GM23338 (cell line): ENCODE measurements at regions not wholly inside any gene's neighbourhood (a gene's known extent, or its start where the extent isn't known, plus 50 kb on each side); places are given as distances from the start of the nearest gene placed in this dataset.

Experiments used
- CREB1 ChIP-seq: fragments of 250-450 bp; sonication (Bioruptor Pico); IDR thresholded peaks from 2 replicates; pipeline ENCODE4 v1.5.0; 2020; ENCODE audit warnings: low read depth, mild to moderate bottlenecking, moderate library complexity
- EZH2 ChIP-seq: fragments of 200-600 bp; sonication (generic); IDR thresholded peaks from one replicate; pipeline ENCODE4 v1.8.0; 2017; ENCODE audit warnings: antibody characterized with exemption, mild to moderate bottlenecking, low read depth; ENCODE audit not compliant: unreplicated experiment
- EZH2phosphoT487 ChIP-seq: fragments of 200-600 bp; sonication (generic); IDR thresholded peaks from one replicate; pipeline ENCODE4 v1.8.1; 2018; ENCODE audit warnings: antibody characterized with exemption; ENCODE audit not compliant: unreplicated experiment
- POLR2AphosphoS5 ChIP-seq: IDR thresholded peaks from 2 replicates; pipeline ENCODE4 v1.6.1; 2016; ENCODE audit warnings: antibody characterized with exemption, low read depth
- STAT1 ChIP-seq: IDR thresholded peaks from one replicate; pipeline ENCODE4 v1.6.1; 2016; ENCODE audit warnings: antibody characterized with exemption; ENCODE audit not compliant: unreplicated experiment
- TF ChIP-seq, protein P1 (sequence below), 2 experiments: fragments of 200-600 bp in 1 of 2; sonication (generic) in 1 of 2; conservative IDR thresholded peaks; 2 replicates each; pipeline versions ENCODE4 v1.5.1 to v1.6.1; 2016 to 2017; ENCODE audit warnings: antibody characterized with exemption in 2 of 2, low read depth in 2 of 2, mild to moderate bottlenecking in 2 of 2, moderate library complexity in 1 of 2
- TF ChIP-seq, protein P2 (sequence below): IDR thresholded peaks from one replicate; pipeline ENCODE4 v1.6.1; 2018; ENCODE audit warnings: antibody characterized with exemption; ENCODE audit not compliant: unreplicated experiment

GRCh38 chr14:54306806-54307205, 90.0 kb upstream of the CDKN3 start:
- TF ChIP-seq, protein P1, sequence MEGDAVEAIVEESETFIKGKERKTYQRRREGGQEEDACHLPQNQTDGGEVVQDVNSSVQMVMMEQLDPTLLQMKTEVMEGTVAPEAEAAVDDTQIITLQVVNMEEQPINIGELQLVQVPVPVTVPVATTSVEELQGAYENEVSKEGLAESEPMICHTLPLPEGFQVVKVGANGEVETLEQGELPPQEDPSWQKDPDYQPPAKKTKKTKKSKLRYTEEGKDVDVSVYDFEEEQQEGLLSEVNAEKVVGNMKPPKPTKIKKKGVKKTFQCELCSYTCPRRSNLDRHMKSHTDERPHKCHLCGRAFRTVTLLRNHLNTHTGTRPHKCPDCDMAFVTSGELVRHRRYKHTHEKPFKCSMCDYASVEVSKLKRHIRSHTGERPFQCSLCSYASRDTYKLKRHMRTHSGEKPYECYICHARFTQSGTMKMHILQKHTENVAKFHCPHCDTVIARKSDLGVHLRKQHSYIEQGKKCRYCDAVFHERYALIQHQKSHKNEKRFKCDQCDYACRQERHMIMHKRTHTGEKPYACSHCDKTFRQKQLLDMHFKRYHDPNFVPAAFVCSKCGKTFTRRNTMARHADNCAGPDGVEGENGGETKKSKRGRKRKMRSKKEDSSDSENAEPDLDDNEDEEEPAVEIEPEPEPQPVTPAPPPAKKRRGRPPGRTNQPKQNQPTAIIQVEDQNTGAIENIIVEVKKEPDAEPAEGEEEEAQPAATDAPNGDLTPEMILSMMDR (conservative IDR thresholded peaks at IDR 0.05; ENCODE audit: low read depth in 2 of 2) = no peak
- TF ChIP-seq POLR2AphosphoS5 (no peak), STAT1 (no peak), EZH2phosphoT487 (no peak), CREB1 (CRISPR knock-in tag) (no peak), EZH2 (no peak)
- TF ChIP-seq, protein P2, sequence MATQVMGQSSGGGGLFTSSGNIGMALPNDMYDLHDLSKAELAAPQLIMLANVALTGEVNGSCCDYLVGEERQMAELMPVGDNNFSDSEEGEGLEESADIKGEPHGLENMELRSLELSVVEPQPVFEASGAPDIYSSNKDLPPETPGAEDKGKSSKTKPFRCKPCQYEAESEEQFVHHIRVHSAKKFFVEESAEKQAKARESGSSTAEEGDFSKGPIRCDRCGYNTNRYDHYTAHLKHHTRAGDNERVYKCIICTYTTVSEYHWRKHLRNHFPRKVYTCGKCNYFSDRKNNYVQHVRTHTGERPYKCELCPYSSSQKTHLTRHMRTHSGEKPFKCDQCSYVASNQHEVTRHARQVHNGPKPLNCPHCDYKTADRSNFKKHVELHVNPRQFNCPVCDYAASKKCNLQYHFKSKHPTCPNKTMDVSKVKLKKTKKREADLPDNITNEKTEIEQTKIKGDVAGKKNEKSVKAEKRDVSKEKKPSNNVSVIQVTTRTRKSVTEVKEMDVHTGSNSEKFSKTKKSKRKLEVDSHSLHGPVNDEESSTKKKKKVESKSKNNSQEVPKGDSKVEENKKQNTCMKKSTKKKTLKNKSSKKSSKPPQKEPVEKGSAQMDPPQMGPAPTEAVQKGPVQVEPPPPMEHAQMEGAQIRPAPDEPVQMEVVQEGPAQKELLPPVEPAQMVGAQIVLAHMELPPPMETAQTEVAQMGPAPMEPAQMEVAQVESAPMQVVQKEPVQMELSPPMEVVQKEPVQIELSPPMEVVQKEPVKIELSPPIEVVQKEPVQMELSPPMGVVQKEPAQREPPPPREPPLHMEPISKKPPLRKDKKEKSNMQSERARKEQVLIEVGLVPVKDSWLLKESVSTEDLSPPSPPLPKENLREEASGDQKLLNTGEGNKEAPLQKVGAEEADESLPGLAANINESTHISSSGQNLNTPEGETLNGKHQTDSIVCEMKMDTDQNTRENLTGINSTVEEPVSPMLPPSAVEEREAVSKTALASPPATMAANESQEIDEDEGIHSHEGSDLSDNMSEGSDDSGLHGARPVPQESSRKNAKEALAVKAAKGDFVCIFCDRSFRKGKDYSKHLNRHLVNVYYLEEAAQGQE = no peak
